ENCODE measurements at regions not wholly inside any gene's neighbourhood (a gene's known extent, or its start where the extent isn't known, plus 50 kb on each side); places are given as distances from the start of the nearest gene placed in this dataset.

DNA sequence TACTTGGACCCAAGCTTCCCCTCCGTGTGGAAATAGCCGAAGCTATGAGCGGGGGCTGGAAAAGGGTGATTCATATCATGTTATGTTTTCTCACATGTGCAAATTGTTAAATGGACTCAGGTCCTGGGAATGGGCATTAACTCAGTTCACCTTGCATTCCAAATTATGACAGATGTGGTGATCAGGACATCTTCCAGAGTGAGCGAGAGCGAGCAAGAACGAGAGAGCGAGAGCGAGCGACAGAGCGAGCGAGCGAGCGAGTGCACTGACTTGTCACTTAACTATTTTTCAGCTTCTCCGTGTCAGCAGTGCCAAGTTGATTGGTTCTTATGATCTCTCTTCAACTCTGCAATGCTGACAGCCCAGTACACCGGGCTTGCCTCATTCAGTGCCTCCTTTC lies 437.4 kb upstream of the NRSN1 start:
- no peaks in the 10 kb centered on the region for H3K36me3 ChIP-seq
- DNase-seq (ENCODE audit: extremely low spot score): no peak
- peak overlapping the region in 2 of 4 donors; percentile 10 to 15 for H3K4me3 ChIP-seq
- 71% methylated on average over 15 of the region's 15 CpGs for WGBS
- H3K27me3 ChIP-seq: no peaks in the 10 kb centered on the region
- peaks cover 0 to 29% (median 14%) of the 10 kb centered on the region in 4 donors for H3K4me1 ChIP-seq
- peak overlapping the region in 1 of 4 donors; percentile 30 for H3K27ac ChIP-seq (replicated peaks in 1 of 4)
- TF ChIP-seq POLR2AphosphoS5 (IDR thresholded peaks at IDR 0.05) (no peak), POLR2A (IDR thresholded peaks at IDR 0.05; ENCODE audit: low read depth) (no peak), EP300 (IDR thresholded peaks at IDR 0.05) (no peak)
- TF ChIP-seq, protein P1, sequence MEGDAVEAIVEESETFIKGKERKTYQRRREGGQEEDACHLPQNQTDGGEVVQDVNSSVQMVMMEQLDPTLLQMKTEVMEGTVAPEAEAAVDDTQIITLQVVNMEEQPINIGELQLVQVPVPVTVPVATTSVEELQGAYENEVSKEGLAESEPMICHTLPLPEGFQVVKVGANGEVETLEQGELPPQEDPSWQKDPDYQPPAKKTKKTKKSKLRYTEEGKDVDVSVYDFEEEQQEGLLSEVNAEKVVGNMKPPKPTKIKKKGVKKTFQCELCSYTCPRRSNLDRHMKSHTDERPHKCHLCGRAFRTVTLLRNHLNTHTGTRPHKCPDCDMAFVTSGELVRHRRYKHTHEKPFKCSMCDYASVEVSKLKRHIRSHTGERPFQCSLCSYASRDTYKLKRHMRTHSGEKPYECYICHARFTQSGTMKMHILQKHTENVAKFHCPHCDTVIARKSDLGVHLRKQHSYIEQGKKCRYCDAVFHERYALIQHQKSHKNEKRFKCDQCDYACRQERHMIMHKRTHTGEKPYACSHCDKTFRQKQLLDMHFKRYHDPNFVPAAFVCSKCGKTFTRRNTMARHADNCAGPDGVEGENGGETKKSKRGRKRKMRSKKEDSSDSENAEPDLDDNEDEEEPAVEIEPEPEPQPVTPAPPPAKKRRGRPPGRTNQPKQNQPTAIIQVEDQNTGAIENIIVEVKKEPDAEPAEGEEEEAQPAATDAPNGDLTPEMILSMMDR (IDR thresholded peaks at IDR 0.05): no peak
- intact Hi-C loops (cut with DNase I): no loop called here
- H3K9me3 ChIP-seq: no peaks in the 10 kb centered on the region

- WGBS: 46% methylated on average over 5 of the region's 5 CpGs
- intact Hi-C loops (cut with DNase I): no loop called here
Measured at GRCh38 chr6:23690453-23691049, 435.5 kb upstream of the NRSN1 start.

GRCh38 chr6:23692184-23692583 lies 433.8 kb upstream of the NRSN1 start:
- intact Hi-C loops (cut with DNase I): no loop called here
- 68% methylated on average over 2 of the region's 2 CpGs for WGBS
- no peaks in the 10 kb centered on the region for H3K36me3 ChIP-seq
- DNase-seq (ENCODE audit: extremely low spot score): no peak
- no peak for TF ChIP-seq POLR2AphosphoS5 (IDR thresholded peaks at IDR 0.05)
- no peak overlapping the region for H3K4me3 ChIP-seq
- no peaks in the 10 kb centered on the region for H3K27me3 ChIP-seq
- peaks cover 0 to 36% (median 20%) of the 10 kb centered on the region in 4 donors for H3K4me1 ChIP-seq
- no peaks in the 10 kb centered on the region for H3K9me3 ChIP-seq
- no peak overlapping the region for H3K27ac ChIP-seq (replicated peaks in 1 of 4)

More at GRCh38 chr6:23690453-23691049, 435.5 kb upstream of the NRSN1 start:
- H3K27ac ChIP-seq (replicated peaks in 1 of 4): peak overlapping the region in 1 of 4 donors; percentile 4
- H3K27me3 ChIP-seq: no peaks in the 10 kb centered on the region
- H3K4me1 ChIP-seq: peaks cover 0 to 29% (median 14%) of the 10 kb centered on the region in 4 donors
- H3K9me3 ChIP-seq: no peaks in the 10 kb centered on the region
- TF ChIP-seq, protein P1 (IDR thresholded peaks at IDR 0.05): no peak
- TF ChIP-seq POLR2A (IDR thresholded peaks at IDR 0.05; ENCODE audit: low read depth): no peak
- no peak for TF ChIP-seq POLR2AphosphoS5 (IDR thresholded peaks at IDR 0.05)
- TF ChIP-seq EP300 (IDR thresholded peaks at IDR 0.05): no peak
- no peaks in the 10 kb centered on the region for H3K36me3 ChIP-seq
- H3K4me3 ChIP-seq: no peak overlapping the region
- no peak for DNase-seq (ENCODE audit: extremely low spot score)

GRCh38 chr6:23696992-23697391 lies 429.0 kb upstream of the NRSN1 start:
- intact Hi-C loops (cut with DNase I): no loop called here
- H3K4me1 ChIP-seq: peaks cover 0 to 17% (median 15%) of the 10 kb centered on the region in 4 donors

GRCh38 chr6:23704479-23705052 lies 421.4 kb upstream of the NRSN1 start:
- H3K4me3 ChIP-seq: no peak overlapping the region
- no peak overlapping the region for H3K27ac ChIP-seq (replicated peaks in 1 of 4)
- H3K4me1 ChIP-seq: peaks cover 0 to 20% (median 15%) of the 10 kb centered on the region in 4 donors
- no peak for DNase-seq (ENCODE audit: extremely low spot score)
- TF ChIP-seq POLR2AphosphoS5 (IDR thresholded peaks at IDR 0.05) (no peak), EP300 (IDR thresholded peaks at IDR 0.05) (no peak), POLR2A (IDR thresholded peaks at IDR 0.05; ENCODE audit: low read depth) (no peak)
- TF ChIP-seq, protein P1 (IDR thresholded peaks at IDR 0.05): no peak
- no peaks in the 10 kb centered on the region for H3K9me3 ChIP-seq
- intact Hi-C loops (cut with DNase I): no loop called here
- H3K36me3 ChIP-seq: no peaks in the 10 kb centered on the region
- 37% methylated on average over 2 of the region's 2 CpGs for WGBS
- no peaks in the 10 kb centered on the region for H3K27me3 ChIP-seq

More at GRCh38 chr6:23696992-23697391, 429.0 kb upstream of the NRSN1 start:
- TF ChIP-seq POLR2A (IDR thresholded peaks at IDR 0.05; ENCODE audit: low read depth): no peak
- TF ChIP-seq, protein P1 (IDR thresholded peaks at IDR 0.05): no peak
- TF ChIP-seq POLR2AphosphoS5 (IDR thresholded peaks at IDR 0.05): no peak
- no peaks in the 10 kb centered on the region for H3K9me3 ChIP-seq
- DNase-seq (ENCODE audit: extremely low spot score): no peak
- no peaks in the 10 kb centered on the region for H3K36me3 ChIP-seq
- H3K27me3 ChIP-seq: no peaks in the 10 kb centered on the region
- WGBS: 22% methylated on average over 4 of the region's 4 CpGs
- H3K27ac ChIP-seq (replicated peaks in 1 of 4): peak overlapping the region in 1 of 4 donors; percentile 40
- no peak overlapping the region for H3K4me3 ChIP-seq

All from esophagus muscularis mucosa (tissue), 4 donors.